ENCODE measurements at regions not wholly inside any gene's neighbourhood (a gene's known extent, or its start where the extent isn't known, plus 50 kb on each side); places are given as distances from the start of the nearest gene placed in this dataset.

- intact Hi-C loops (cut with micrococcal nuclease) = no loop called here
Observed at GRCh38 chr6:71474942-71475341, 186.3 kb downstream of the OGFRL1 start.

More at GRCh38 chr6:71474942-71475341, 186.3 kb downstream of the OGFRL1 start:
- no peak for FAIRE-seq
- ChIA-PET POLR2A (no interaction called here), CTCF (no interaction called here)
- BruUV-seq (replicated peaks) = no TSS peak
- no peak overlapping the region for H3K4me3 ChIP-seq (replicated peaks in 1 of 3; ENCODE audit: insufficient read depth in 1 of 3, low read depth in 1 of 3, low read length in 3 of 3)
- no peaks in the 10 kb centered on the region for H3K9me3 ChIP-seq (replicated peaks; ENCODE audit: control insufficient read depth, insufficient read depth, low read length)
- H3K4me2 ChIP-seq (ENCODE audit: insufficient read depth, low read length) = no peak overlapping the region
- no peaks in the 10 kb centered on the region for H3K79me2 ChIP-seq (ENCODE audit: control insufficient read depth, insufficient read depth, low read length)
- TF ChIP-seq EZH2 (IDR thresholded peaks at IDR 0.05; ENCODE audit: borderline replicate concordance, low read depth, low read length, severe bottlenecking) (no peak), GATA2 (IDR thresholded peaks at IDR 0.05; ENCODE audit: insufficient read depth, insufficient read length, low read depth, low read length) (no peak), MYC (IDR thresholded peaks at IDR 0.05; ENCODE audit: low read depth, low read length) (no peak), JUN (IDR thresholded peaks at IDR 0.05; ENCODE audit: borderline replicate concordance, insufficient read depth, insufficient read length, low read depth) (no peak), POLR2AphosphoS5 (IDR thresholded peaks at IDR 0.05; ENCODE audit: insufficient read depth, low read depth, low read length) (no peak), FOS (IDR thresholded peaks at IDR 0.05; ENCODE audit: borderline replicate concordance, insufficient read depth, low read length) (no peak), POLR2A (IDR thresholded peaks at IDR 0.05; ENCODE audit: low read depth, low read length) (no peak)
- TF ChIP-seq, protein P1, sequence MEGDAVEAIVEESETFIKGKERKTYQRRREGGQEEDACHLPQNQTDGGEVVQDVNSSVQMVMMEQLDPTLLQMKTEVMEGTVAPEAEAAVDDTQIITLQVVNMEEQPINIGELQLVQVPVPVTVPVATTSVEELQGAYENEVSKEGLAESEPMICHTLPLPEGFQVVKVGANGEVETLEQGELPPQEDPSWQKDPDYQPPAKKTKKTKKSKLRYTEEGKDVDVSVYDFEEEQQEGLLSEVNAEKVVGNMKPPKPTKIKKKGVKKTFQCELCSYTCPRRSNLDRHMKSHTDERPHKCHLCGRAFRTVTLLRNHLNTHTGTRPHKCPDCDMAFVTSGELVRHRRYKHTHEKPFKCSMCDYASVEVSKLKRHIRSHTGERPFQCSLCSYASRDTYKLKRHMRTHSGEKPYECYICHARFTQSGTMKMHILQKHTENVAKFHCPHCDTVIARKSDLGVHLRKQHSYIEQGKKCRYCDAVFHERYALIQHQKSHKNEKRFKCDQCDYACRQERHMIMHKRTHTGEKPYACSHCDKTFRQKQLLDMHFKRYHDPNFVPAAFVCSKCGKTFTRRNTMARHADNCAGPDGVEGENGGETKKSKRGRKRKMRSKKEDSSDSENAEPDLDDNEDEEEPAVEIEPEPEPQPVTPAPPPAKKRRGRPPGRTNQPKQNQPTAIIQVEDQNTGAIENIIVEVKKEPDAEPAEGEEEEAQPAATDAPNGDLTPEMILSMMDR (IDR thresholded peaks at IDR 0.05; ENCODE audit: extremely low read depth in 1 of 2, insufficient read depth in 1 of 2, low read depth in 1 of 2, low read length in 2 of 2) = no peak
- TF ChIP-seq, protein P2, sequence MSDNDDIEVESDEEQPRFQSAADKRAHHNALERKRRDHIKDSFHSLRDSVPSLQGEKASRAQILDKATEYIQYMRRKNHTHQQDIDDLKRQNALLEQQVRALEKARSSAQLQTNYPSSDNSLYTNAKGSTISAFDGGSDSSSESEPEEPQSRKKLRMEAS (IDR thresholded peaks at IDR 0.05; ENCODE audit: insufficient read depth, insufficient read length) = no peak
- dilution Hi-C loops (cut with MboI; ENCODE audit: extremely low pct_ligation_motif_present, low sequenced_read_pairs) = no loop called here
- H3K9ac ChIP-seq (replicated peaks; ENCODE audit: extremely low read depth, insufficient read depth, low read length) = no peak overlapping the region
- H3K9me1 ChIP-seq (replicated peaks; ENCODE audit: control insufficient read depth, extremely low read depth, insufficient read depth, low read length) = no peaks in the 10 kb centered on the region
- peaks cover 21% of the 10 kb centered on the region for H3K4me1 ChIP-seq (ENCODE audit: control insufficient read depth, extremely low read depth, insufficient read depth, low read length)
- DNase-seq (ENCODE audit: low read depth, low spot score) = no peak
- H2AFZ ChIP-seq (ENCODE audit: low read depth, low read length) = no peak overlapping the region
- H3K27me3 ChIP-seq (ENCODE audit: control insufficient read depth in 2 of 2, insufficient read depth in 2 of 2, low read length in 2 of 2) = no peaks in the 10 kb centered on the region
- H3K27ac ChIP-seq (ENCODE audit: insufficient read depth, low read depth, low read length) = no peak overlapping the region
- no peaks in the 10 kb centered on the region for H3K36me3 ChIP-seq (ENCODE audit: control insufficient read depth in 2 of 2, extremely low read depth in 1 of 2, insufficient read depth in 2 of 2, low read length in 2 of 2)
- H4K20me1 ChIP-seq (replicated peaks; ENCODE audit: control insufficient read depth, extremely low read depth, insufficient read depth, low read length) = no peaks in the 10 kb centered on the region
